Thymus (tissue), 11 donors: ENCODE measurements at regions not wholly inside any gene's neighbourhood (a gene's known extent, or its start where the extent isn't known, plus 50 kb on each side); places are given as distances from the start of the nearest gene placed in this dataset.
"Not testable (repeated sequence)": the region's sequence is repeated elsewhere in the genome, so short reads cannot be mapped to it uniquely, and the experiment has no call there.

Source experiments
- DNase-seq, 9 donors: peaks; one replicate each; pipeline ENCODE4 v3.0.0-alpha.2; 2013; ENCODE audit warnings: low spot score in 9 of 9, low read depth in 6 of 9, missing footprints in 1 of 9
- H3K27ac ChIP-seq, 2 donors: one replicate each; pipeline ENCODE4 v1.5.1; 2013; ENCODE audit warnings: control low read depth in 1 of 2, low read depth in 1 of 2, low read length in 1 of 2, mild to moderate bottlenecking in 1 of 2, moderate library complexity in 1 of 2
- H3K27me3 ChIP-seq, 2 donors: one replicate each; pipeline ENCODE4 v1.5.1; 2013; ENCODE audit warnings: low read length in 1 of 2; ENCODE audit not compliant: control insufficient read depth in 2 of 2, insufficient read depth in 1 of 2
- H3K36me3 ChIP-seq, 2 donors: one replicate each; pipeline ENCODE4 v1.5.1; 2013; ENCODE audit warnings: low read length in 1 of 2, mild to moderate bottlenecking in 1 of 2, moderate library complexity in 1 of 2; ENCODE audit not compliant: control insufficient read depth in 2 of 2, insufficient read depth in 2 of 2
- H3K4me1 ChIP-seq, 2 donors: one replicate each; pipeline ENCODE4 v1.5.1; 2013; ENCODE audit warnings: low read length in 2 of 2; ENCODE audit not compliant: control insufficient read depth in 2 of 2, insufficient read depth in 2 of 2
- H3K4me3 ChIP-seq, 2 donors: one replicate each; pipeline ENCODE4 v1.5.1; 2013; ENCODE audit warnings: low read length in 2 of 2, control low read depth in 1 of 2, mild to moderate bottlenecking in 1 of 2
- H3K9me3 ChIP-seq, 2 donors: one replicate each; pipeline ENCODE4 v1.5.1; 2013; ENCODE audit warnings: low read length in 1 of 2, mild to moderate bottlenecking in 1 of 2; ENCODE audit not compliant: control insufficient read depth in 2 of 2, insufficient read depth in 1 of 2
- WGBS: extraction: QIAGEN DNeasy Blood & Tissue Kit; methylation state at CpG from one replicate; pipeline ENCODE4 v1.1.7; 2013; 5-methylcytosine and 5-hydroxymethylcytosine counted together
- donor health status: healthy.

DNA sequence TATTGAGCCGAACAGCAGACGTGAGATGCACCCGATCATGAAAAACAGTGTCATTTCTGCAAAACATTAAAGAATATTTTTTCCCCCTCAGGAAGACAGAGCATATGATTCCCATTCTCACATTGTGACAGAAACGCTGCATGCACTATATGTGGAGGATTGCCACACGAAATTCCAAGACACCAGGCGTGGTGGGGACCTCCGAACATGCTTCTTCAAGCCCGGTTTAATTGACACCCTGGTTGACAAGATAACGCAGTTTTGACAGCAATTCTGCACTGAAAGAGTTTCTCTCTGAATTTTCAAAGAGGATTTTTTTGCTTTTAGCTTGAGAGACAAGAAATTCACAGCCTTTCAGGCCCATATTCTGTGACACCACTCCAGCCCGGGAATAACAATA lies 442.8 kb upstream of the NRP1 start:
- Histone ChIP-seq H3K27ac (no peak overlapping the region), H3K9me3 (no peaks in the 10 kb centered on the region), H3K27me3 (no peaks in the 10 kb centered on the region), H3K4me1 (peaks cover 0 to 11% of the 10 kb centered on the region in 2 donors), H3K36me3 (no peaks in the 10 kb centered on the region), H3K4me3 (no peak overlapping the region)
- no peak for DNase-seq
- 94% methylated on average over 10 of the region's 10 CpGs for WGBS

DNA sequence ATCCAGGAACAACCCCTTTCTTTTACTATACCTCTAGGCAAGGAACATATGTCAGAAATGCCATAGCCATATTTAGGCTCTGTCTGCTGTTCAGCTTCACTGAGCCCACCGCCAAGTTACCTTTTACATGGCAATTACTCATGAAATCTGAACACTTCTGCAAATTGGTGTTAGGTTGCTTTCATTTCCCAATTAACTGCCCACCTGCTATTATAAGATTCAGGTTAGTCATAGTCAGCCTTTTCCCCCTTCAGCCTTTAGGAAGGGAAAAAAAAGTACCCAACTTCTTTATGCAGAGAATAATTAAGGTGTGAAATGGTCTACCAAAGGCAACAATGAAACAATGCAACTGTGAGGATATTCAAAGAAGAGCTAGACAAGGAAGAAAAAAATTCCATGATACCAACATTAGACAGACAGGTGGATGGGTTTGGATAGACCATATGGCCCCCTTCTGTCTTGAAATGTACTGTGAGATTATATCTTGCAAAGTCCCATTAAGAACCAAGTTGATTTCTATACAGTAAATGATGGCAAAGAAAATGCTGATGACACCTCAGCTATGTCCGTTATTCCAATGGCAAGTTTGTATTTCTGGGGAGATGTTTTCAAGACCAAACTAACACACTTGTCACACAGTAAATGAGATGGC lies 442.1 kb upstream of the NRP1 start:
- Histone ChIP-seq H3K27me3 (no peaks in the 10 kb centered on the region), H3K4me3 (no peak overlapping the region), H3K4me1 (peaks cover 0 to 14% of the 10 kb centered on the region in 2 donors), H3K27ac (no peak overlapping the region), H3K9me3 (no peaks in the 10 kb centered on the region), H3K36me3 (no peaks in the 10 kb centered on the region)
- peak in 1 of 9 donors; percentile 14 for DNase-seq
- 91% methylated on average over 2 of the region's 2 CpGs for WGBS

DNA sequence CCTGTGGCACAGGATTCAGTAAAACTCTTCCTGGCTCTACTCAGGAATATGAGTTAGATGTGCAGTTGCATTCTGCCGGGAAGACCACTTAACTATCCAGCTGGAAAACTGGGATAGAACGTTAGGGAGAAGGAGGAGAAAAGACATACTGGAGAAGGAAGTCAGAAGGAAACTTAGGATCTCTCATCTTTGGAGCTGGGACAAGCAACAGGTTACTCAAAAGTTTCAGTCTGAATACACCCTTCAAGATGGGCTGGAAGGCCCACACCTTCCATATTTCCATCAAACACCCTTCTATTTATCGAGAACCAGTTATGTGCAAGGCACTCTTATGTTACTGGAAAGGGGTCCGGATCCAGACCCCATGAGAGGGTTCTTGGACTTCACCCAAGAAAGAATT lies 440.4 kb upstream of the NRP1 start:
- 97% methylated on average over 4 of the region's 4 CpGs for WGBS

DNA sequence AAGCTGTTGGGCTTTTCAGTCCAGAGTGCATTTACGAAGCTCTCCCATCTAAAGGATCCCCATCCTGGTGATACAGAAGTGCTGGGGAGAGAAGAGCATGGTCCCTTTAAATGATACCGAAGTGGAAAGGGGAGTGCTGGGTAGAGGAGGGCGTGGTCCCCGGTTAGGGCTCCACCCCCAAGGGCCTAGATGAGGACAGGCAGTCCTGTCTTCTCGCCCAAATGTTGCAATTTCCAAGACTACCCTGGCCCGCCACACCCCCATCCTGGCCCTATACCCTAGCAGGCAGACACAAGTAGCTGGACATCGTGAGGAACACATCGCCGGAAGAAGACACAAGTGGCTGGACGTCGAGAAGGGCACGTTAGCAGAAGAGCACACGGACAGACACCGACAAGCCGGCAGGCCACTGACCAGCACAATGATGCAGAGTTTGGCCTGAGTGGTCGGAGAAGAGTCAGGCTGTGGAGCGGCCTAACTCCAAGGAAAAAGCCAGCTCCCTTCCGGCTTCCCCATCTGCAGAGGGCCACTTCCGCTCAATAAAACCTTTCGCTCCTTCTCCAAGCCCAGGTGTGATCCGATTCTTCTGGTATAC lies 439.5 kb upstream of the NRP1 start:
- Histone ChIP-seq H3K27me3 (no peaks in the 10 kb centered on the region), H3K4me1 (peaks cover 0 to 14% of the 10 kb centered on the region in 2 donors), H3K36me3 (no peaks in the 10 kb centered on the region), H3K4me3 (no peak overlapping the region), H3K27ac (no peak overlapping the region), H3K9me3 (no peaks in the 10 kb centered on the region)
- WGBS, result 98% methylated on average over 21 of the region's 21 CpGs
- no peak for DNase-seq

More for the DNA sequence above, 440.4 kb upstream of the NRP1 start:
- no peaks in the 10 kb centered on the region for H3K9me3 ChIP-seq
- DNase-seq, result no peak
- no peak overlapping the region for H3K27ac ChIP-seq
- H3K36me3 ChIP-seq, result no peaks in the 10 kb centered on the region
- H3K27me3 ChIP-seq, result no peaks in the 10 kb centered on the region
- no peak overlapping the region for H3K4me3 ChIP-seq
- peaks cover 0 to 14% of the 10 kb centered on the region in 2 donors for H3K4me1 ChIP-seq

DNA sequence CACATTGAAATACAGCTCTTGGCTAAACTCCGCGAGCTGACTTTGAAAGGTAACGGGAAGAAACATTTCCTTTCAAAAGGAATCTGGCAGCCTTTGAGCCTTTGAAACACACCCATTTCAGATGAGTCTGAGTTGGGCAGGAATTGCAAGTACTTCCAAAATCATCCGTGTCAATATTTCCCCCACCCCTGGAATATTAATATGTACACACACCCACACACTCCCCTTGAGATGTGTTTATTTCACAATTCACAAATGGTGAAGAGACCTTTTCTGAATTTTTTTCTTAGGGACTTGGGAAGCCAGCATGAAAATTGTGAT lies 438.7 kb upstream of the NRP1 start:
- Histone ChIP-seq H3K27me3 (no peaks in the 10 kb centered on the region), H3K36me3 (no peaks in the 10 kb centered on the region), H3K4me3 (no peak overlapping the region), H3K4me1 (peaks cover 0 to 14% of the 10 kb centered on the region in 2 donors), H3K27ac (peak overlapping the region in 1 of 2 donors; percentile 51), H3K9me3 (no peaks in the 10 kb centered on the region)
- no peak for DNase-seq
- 32% methylated on average over 4 of the region's 4 CpGs for WGBS

DNA sequence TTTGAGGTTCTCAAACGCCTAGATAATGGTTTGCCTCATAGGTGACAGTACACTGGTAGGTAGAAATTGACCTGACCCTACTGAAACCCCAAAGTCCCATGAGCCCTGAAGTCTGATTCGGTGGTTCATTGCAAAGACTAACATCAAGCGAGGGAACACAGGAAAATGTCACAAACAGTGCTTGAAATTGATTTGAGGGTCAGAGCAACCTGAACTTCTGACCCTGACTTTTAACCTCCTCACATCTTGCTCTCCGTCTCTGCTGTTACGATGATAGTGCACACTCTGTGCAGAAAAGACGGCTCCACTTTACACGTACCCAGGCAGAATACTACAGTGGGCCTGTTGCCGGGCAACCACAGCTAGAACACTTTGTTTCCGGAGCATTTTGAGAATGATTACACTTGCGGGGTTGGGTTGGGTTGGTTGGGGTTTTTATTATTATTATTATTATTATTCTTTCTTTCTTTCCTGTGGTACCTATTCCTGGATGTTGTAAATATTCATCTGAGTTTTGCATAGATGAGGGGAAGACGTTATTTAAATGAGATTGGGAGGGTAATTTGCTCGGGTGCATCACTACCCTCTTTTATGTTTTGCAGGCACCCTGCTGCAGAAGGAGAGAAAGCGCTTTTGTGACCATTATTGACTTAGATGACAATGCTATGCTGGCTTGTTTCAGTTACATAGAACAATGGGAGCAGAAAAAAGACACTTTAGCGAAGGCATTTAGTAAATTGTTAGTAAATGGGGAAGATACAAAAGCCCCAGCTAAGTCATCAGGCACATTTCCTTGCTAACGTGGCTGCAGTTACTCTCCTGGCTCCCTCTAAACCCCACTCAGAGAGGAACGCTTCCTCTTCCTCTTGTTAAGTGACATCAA lies 438.1 kb upstream of the NRP1 start:
- 39% methylated on average over 16 of the region's 16 CpGs for WGBS
- no peaks in the 10 kb centered on the region for H3K27me3 ChIP-seq
- DNase-seq, result peak in 3 of 9 donors; percentile 4 to 47 (median 35)
- peaks cover 0 to 14% of the 10 kb centered on the region in 2 donors for H3K4me1 ChIP-seq
- H3K4me3 ChIP-seq, result no peak overlapping the region
- no peaks in the 10 kb centered on the region for H3K9me3 ChIP-seq
- no peaks in the 10 kb centered on the region for H3K36me3 ChIP-seq
- peak overlapping the region in 1 of 2 donors; percentile 51 for H3K27ac ChIP-seq

DNA sequence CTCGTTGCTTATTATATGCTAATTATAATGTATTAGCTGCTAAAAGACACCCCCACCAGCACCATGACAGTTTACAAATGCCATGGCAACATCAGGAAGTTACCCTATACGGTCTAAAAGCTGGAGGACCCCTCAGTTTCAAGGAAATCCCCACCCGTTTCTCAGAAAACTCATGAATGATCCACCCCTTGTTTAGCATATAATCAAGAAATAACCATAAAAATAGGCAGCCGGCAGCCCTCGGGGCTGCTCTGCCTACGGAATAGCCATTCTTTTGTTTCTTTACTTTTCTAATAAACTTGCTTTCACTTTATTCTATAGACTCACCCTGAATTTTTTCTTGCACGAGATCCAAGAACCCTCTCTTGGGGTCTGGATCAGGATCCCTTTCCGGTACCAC lies 437.4 kb upstream of the NRP1 start:
- DNase-seq, H3K27ac ChIP-seq, H3K9me3 ChIP-seq, H3K36me3 ChIP-seq, H3K27me3 ChIP-seq, H3K4me3 ChIP-seq: not testable (repeated sequence)
- H3K4me1 ChIP-seq, result peaks cover 0 to 14% of the 10 kb centered on the region in 2 donors
- 81% methylated on average over 8 of the region's 8 CpGs for WGBS

DNA sequence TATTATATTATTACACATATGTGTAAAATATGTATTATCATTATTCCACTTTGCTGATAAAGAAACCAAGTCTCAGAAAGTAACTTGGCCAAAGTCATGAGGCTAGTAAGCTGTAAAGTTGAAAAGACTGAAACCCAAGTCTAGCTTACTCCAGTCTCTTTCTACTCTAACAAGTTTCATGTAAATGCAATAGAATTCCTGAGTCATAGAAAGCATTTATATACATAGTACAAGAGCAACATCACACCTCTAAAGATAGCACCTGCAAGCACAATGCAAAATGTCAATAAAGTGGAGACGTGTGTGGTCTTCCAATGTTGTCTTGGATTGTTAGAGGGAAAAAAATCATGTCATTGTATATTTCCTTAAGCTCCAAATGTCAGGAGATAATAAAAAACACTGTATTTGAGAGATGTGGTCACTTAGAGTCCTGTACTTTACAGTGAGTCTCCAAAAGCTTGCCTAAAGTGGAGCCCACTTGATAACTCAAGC lies 430.3 kb upstream of the NRP1 start:
- no peak for DNase-seq
- no peaks in the 10 kb centered on the region for H3K4me1 ChIP-seq

More for the DNA sequence above, 430.3 kb upstream of the NRP1 start:
- Histone ChIP-seq H3K27ac (no peak overlapping the region), H3K27me3 (no peaks in the 10 kb centered on the region), H3K4me3 (no peak overlapping the region), H3K36me3 (no peaks in the 10 kb centered on the region), H3K9me3 (no peaks in the 10 kb centered on the region)
- 95% methylated on average over 1 of the region's 1 CpG for WGBS
